Hepatic stellate cell (primary cell): ENCODE measurements at regions not wholly inside any gene's neighbourhood (a gene's known extent, or its start where the extent isn't known, plus 50 kb on each side); places are given as distances from the start of the nearest gene placed in this dataset.

Source experiments
- DNase-seq: peaks from one replicate; pipeline ENCODE4 v3.0.0; 2011; ENCODE audit warnings: low spot score

DNA sequence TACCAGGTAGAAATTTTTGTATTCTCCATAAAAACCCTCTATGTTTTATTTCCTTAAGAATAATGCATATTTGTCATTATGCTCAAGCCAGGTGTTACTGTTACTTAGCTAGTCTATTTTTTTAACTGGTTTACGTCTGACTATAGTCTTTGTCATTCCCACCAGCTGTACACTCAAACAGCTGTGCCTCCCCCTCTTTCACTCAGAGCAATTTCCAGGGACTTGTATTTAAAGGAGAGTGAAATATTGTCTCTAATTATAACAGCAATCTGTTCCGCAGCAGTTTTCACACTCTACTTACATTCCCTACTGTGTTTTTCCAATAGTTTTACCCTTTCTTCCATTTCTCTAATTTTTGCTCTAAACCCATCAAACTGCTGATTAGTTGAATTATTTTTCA, 813.6 kb upstream of the MIR17HG start:
- DNase-seq = no peak

DNA sequence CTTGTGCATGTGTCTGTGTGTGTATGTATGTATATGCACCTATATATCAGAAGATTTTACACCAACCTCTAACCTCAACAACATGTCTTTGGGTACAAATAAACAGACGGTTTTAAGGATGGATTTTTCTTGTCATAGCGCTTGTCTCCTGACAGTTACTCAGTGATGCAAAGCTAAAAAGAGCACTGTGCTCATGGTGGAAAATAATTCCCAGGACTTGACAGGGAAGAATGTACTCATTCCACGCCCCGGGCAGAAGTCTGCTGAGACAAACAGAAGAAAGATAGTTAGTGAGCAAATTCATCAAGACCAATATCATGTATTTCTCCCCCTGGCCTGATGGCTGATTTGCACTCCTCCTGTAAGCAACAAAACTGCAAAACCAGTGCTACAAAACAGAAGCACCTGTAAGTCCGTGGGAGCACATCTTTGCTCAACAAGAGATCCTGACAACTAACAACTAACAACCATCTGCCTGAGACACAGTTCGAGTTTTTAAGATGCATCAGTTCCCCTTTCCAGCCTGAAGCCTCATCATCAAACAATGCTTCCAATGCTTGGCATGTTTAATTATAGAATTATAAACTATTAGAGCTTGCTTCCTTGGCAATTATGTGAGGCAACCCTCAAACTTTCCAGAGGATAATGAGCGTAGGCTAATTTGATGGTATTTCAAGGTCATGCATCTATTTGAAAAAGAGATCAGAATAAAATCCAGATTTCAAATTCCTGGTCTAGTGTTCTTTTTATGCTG, 812.7 kb upstream of the MIR17HG start:
- DNase-seq = no peak

DNA sequence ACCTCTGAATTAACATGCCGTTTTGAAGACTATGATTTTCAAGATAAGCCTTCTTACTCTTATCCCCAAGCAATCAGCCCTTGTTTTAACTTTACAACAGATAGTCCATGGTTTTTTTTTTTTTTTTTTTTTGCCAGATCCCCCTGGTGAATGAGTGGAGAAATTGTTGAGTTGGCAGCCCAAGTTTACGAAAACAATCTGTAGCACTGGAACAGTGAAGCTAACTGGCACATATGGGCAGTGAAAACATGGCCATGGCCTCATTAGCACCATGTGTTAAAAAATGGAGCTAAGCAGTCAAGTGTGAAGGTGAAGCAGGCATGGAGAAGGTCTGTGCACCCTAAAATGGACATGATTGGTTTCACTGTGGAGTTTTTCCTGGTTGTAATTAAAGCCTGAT, 812.1 kb upstream of the MIR17HG start:
- no peak for DNase-seq

- DNase-seq = no peak
Observed at GRCh38 chr13:90538063-90538462, 809.4 kb upstream of the MIR17HG start.

- DNase-seq = no peak
Observed at GRCh38 chr13:90541346-90541745, 806.1 kb upstream of the MIR17HG start.

- no peak for DNase-seq
Observed at GRCh38 chr13:90542959-90543505, 804.5 kb upstream of the MIR17HG start.

GRCh38 chr13:90545070-90545840, 802.2 kb upstream of the MIR17HG start:
- DNase-seq = no peak

- DNase-seq = no peak
Observed at GRCh38 chr13:90547272-90547790, 800.2 kb upstream of the MIR17HG start.

DNA sequence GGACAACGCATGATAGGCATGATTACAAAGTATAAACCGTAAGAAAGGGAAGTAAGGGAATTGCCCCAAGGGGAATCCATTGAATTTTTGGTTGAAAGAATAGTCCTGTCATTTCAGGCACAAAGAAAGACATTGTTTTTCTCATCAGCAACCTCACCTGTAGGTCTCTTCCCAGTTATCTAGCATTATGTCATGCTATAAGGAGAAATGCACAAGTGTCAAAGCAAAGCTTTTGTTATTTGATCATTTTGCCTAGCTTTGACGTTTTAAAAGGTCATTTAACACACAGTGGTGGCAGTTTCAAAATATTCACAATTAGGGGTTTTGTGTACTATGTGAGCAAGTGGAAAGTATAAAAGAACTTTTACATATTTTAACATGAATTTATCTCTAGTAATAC, 796.2 kb upstream of the MIR17HG start:
- DNase-seq = no peak

DNA sequence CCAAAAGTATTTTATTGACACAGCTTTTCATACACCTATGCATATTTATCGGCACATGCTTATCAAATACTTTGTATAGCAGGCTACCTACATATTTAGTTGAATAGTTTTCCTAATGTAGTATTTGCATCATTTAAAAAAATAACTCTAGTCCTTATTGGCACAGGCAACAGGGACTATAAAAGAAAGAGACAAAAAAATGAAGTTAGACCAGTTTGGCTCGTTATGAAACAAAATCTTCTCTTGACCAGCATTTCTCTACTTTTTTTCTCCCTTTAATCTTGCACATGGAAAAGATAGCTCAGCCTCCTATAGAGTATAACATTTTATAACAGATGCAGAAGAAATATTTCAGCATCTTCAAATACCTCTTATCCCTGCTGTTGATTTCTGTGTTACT, 794.8 kb upstream of the MIR17HG start:
- no peak for DNase-seq

DNA sequence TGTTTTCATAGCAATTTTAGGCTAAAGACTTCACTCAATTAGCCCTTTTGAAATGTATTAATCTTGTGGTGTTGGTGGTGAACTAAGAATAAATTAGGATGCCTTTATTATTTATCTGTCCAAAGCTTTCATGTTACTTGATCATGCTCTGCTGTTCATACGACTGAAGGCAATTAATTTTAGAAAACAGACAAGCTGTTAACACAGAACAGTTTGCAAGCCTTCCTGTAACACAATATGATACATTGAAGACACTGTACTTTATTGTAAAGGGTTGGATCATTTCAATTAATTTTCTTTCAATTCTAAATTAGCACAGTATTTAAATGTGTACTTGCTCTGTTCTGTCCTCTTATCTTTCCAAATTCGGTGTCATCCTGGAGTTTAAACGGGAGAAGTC, 794.3 kb upstream of the MIR17HG start:
- DNase-seq = no peak

GRCh38 chr13:90557626-90558025, 789.9 kb upstream of the MIR17HG start:
- no peak for DNase-seq

DNA sequence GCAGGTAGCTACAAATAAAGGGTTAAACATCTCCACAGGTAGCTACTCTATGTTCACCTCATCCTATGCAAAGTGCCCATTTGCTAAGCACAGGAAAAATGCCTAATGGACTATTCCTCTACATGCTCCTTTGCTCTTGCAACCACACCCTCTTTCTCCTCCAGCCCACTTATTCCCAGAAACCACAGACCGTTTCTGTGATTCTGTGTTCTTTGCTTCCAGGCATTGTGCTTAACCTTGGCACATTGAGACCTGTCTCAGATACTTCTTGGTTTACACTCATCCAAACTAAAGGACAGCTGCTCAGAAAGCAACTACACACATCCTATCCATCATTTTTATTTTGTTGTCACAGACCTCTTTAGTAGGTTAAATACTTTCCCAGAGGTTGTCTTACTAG, 785.0 kb upstream of the MIR17HG start:
- no peak for DNase-seq

- no peak for DNase-seq
Observed at GRCh38 chr13:90564096-90564495, 783.4 kb upstream of the MIR17HG start.

- no peak for DNase-seq
Observed at GRCh38 chr13:90564566-90564965, 782.9 kb upstream of the MIR17HG start.

GRCh38 chr13:90565985-90566713, 781.3 kb upstream of the MIR17HG start:
- no peak for DNase-seq

GRCh38 chr13:90568165-90568564, 779.3 kb upstream of the MIR17HG start:
- DNase-seq = no peak

DNA sequence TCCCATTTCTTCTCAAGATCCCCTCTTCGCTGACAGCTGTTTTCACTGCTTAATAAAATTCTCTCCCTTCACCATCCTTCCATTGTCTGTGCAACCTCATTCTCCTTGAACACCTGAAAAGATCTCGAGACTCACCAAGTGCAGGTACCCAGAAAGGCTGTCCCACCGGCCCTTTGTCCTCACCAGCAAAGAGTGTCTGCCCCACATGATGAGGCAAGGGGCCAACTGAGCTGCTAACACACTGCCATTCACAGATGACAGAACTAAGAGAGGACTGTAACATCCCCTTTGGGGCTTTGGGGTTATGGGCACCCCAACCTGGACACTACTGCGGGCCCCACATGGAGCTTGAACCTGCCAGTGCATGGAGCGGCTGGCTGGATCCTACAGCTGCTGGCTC, 771.4 kb upstream of the MIR17HG start:
- DNase-seq = no peak

DNA sequence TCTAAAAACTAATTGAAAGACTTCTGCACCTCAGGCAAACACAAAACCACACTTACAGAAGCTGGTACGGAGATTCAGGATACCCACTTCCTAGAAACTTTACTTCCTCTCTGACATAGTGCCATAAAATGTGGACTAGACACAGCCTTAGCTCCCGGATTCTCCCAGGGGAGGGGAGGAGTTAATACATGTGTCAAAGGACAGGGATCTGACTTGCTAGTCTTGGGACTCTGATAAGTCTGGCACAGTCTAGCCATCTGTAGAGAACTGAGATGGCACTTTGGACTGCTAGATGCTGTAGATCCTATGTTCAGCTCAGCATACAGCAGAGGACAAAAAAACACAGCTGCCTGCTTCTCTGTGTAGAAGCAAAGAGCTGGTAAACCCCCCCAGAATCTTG, 769.8 kb upstream of the MIR17HG start:
- DNase-seq = no peak

DNA sequence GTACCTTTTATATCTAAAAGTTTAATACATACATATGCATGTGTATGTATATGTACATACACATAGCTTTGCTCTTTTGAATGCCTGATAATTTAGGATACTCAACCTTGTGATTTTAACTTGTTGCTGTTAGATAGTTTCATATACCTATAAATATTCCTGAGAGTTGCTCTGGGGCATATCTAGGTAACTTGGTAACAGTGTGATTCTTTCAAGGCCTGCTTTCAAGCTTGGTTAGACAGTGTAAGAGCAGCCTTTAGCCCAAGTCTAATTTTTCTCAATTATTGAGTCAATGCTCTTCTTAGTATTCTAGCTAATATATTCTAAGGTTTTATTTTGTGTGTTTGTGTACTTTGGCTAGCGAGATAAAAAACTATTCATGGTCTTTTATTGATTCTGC, 762.1 kb upstream of the MIR17HG start:
- no peak for DNase-seq

- no peak for DNase-seq
Observed at GRCh38 chr13:90591260-90591926, 756.1 kb upstream of the MIR17HG start.

- no peak for DNase-seq
Observed at GRCh38 chr13:90591927-90592268, 755.6 kb upstream of the MIR17HG start.
